Astrocyte of the cerebellum (primary cell): ENCODE measurements at regions not wholly inside any gene's neighbourhood (a gene's known extent, or its start where the extent isn't known, plus 50 kb on each side); places are given as distances from the start of the nearest gene placed in this dataset.

Source experiments
- DNase-seq: peaks from one replicate; pipeline ENCODE4 v3.0.0-alpha.2; 2011; ENCODE audit warnings: low read depth
- H3K4me3 ChIP-seq: 2 replicates; pipeline ENCODE4 v1.5.1; 2011; ENCODE audit warnings: mild to moderate bottlenecking, low read depth, low read length, moderate library complexity
- in situ Hi-C: cut with HindIII; loops from 2 replicates; pipeline ENCODE4 v1.10.0; 2017; ENCODE audit warnings: low sequenced_read_pairs
- TF ChIP-seq, protein P1 (sequence below): IDR thresholded peaks from 2 replicates; pipeline ENCODE4 v1.5.1; 2012; ENCODE audit warnings: low read length, low read depth, moderate library complexity, mild to moderate bottlenecking; ENCODE audit errors: missing control alignments

DNA sequence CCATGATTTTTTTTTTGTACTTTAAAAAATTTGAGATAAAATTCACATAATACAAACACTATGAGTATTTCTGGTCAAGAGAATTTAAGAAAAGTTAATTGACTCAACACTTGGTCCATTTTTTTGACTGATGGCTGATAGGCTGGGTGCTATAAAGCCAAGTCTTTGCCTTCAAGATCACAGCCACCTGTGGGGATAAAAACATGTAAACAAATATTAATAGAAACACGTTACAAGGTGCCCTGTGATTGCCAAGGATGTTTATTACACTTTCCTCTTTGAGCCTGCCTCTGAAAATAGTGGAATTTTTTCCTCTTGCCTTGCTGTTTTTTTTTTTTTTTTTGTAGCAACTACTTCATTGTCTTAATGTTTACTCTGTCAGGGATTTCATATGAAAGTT is 63.3 kb downstream of the FHIP1A start:
- DNase-seq = no peak
- H3K4me3 ChIP-seq = no peak overlapping the region
- in situ Hi-C loops = no loop called here
- TF ChIP-seq, protein P1, sequence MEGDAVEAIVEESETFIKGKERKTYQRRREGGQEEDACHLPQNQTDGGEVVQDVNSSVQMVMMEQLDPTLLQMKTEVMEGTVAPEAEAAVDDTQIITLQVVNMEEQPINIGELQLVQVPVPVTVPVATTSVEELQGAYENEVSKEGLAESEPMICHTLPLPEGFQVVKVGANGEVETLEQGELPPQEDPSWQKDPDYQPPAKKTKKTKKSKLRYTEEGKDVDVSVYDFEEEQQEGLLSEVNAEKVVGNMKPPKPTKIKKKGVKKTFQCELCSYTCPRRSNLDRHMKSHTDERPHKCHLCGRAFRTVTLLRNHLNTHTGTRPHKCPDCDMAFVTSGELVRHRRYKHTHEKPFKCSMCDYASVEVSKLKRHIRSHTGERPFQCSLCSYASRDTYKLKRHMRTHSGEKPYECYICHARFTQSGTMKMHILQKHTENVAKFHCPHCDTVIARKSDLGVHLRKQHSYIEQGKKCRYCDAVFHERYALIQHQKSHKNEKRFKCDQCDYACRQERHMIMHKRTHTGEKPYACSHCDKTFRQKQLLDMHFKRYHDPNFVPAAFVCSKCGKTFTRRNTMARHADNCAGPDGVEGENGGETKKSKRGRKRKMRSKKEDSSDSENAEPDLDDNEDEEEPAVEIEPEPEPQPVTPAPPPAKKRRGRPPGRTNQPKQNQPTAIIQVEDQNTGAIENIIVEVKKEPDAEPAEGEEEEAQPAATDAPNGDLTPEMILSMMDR = no peak

DNA sequence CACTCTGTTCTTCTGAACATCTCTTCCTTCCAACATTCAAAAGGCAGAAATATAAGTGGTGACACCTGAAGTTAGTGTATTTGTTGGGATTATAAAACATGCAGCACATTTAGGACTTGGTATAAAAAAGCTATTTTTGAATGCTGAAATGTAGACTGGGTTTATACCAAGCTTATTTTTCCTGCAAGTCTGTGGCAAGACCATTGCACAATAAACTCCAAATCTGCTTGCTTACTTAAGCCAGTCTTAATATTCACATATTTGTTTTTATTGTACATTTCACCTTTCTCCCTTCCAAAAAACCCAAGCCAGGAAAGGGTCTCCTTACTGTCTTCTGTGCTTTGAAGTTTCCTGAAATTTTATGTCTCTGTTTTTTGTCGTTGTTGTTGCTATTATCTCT is 63.7 kb downstream of the FHIP1A start:
- DNase-seq = no peak
- in situ Hi-C loops = no loop called here

DNA sequence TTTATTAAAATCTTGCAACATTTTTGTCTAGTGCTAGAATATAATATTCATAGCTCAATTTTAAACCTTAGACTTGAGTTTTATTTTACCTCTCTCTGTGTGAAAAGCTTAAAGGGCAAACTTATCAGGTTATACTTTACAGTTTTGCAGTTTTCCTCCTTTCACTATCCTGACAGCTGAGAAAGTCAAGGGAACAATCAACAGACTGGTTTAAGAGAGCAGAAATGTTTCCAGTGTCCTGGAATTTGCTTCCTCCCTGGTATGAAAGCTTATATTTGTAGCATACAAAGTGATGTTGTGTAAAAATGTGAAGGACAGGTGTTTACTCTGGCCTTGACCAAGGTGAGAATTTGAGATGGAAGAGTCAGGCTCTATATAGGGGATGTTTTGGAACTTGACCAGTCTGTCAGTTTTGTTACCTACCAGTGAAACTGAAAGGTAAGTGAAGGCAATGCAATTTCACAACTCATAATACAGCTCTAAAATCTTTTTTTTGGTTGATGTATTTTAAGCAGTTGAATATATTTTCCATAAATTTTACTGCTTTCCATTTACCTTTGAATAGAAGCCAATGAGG is 64.6 kb downstream of the FHIP1A start:
- H3K4me3 ChIP-seq = no peak overlapping the region
- TF ChIP-seq, protein P1 = no peak
- in situ Hi-C loops = no loop called here
- DNase-seq = no peak

More for the DNA sequence above, 63.7 kb downstream of the FHIP1A start:
- no peak overlapping the region for H3K4me3 ChIP-seq
- TF ChIP-seq, protein P1 = no peak

DNA sequence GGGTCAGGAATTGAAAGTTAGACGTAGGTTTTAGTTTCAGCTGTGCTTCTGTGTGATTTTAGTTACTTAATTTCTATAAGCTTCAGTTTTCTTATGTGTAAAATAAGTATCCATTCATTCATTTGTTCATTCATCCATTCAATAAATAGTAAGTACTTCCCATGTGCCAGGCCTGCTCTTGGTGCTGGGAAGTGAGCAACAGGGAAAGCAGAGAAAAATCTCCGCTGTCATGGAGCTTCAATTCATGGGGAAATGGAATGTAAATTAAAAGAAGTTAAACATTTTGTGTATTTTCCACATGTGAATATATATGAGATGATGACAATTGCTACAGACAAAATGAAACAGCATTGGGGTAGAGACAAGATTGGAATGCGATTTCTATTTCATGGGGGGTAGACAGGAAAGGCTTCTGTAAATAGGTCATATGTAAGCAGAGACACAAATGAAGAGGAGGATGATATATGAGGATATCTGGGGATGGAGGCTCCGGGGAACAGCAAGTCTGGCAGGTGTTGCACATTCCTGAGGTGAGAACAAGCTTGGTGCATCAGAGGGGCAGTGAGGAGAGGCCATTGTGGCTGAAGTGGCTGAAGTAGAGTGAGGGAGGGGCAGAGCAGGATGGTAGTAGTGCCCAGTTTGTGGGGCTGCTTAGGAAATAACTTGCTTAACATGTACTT is 66.2 kb downstream of the FHIP1A start:
- DNase-seq = no peak
- TF ChIP-seq, protein P1 = no peak
- in situ Hi-C loops = no loop called here
- H3K4me3 ChIP-seq = no peak overlapping the region

DNA sequence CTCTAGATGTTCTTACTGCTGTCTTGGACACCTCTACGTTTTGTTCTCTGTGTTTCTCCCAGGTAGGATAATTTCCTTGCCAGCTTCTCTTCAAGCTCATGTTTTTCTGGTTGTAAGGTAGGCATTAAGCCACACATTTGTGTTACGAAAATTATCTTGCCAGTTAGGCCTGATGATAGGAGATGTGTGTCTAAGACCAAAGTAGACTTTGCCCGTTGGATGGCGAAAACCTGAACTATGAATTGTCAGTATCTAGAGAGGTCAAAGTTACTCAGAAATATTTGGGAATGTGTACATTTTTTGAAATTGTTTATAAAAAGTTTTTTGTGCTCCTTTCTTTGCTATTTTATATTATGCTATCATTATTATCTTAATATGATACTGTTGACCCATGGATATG is 72.8 kb downstream of the FHIP1A start:
- no peak overlapping the region for H3K4me3 ChIP-seq
- DNase-seq = no peak
- TF ChIP-seq, protein P1 = no peak
- in situ Hi-C loops = no loop called here

DNA sequence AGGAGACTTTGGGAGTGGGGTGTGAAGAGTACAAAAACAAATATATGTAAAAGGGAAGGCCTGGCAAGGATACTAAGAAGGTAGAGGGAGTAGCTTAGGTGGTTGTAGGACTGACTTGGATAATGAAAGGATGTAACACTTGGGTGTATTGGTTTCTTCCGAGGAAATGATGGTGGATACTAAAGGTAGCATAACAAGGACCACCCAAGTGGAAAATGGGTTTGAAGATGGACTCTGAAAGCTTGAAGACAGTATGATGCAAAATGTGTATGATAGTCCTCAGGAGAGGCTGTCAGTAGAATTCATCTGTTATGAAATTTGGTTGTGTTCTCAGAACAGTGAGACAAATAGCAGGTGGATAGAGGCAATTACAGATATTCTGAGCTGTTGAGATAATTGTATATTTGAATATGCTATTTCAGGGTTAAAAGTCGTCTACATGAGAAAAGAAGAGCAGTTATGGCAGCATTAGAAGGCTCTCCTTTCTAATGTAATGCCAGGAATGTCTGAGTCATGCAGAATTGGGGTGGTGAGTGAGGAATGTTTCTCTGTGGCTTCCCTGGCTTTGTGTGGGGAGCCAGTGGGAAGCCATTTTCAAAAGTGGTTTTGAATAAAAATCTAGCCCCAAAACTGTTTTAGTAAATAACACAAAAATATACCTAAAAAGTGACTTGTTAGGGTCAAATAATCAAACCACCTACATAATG is 75.6 kb downstream of the FHIP1A start:
- no peak overlapping the region for H3K4me3 ChIP-seq
- DNase-seq = peak; percentile 95
- TF ChIP-seq, protein P1 = no peak
- in situ Hi-C loops = no loop called here
